Erythroblast (primary cell): ENCODE measurements at regions not wholly inside any gene's neighbourhood (a gene's known extent, or its start where the extent isn't known, plus 50 kb on each side); places are given as distances from the start of the nearest gene placed in this dataset.

Experiments used
- GATA1 ChIP-seq: IDR thresholded peaks from 2 replicates; pipeline ENCODE4 v1.6.1; 2011; ENCODE audit warnings: low read depth, mild to moderate bottlenecking, control low read depth, low read length, moderate library complexity
- POLR2A ChIP-seq: IDR thresholded peaks from 2 replicates; pipeline ENCODE4 v1.6.1; 2011; ENCODE audit warnings: mild to moderate bottlenecking, low read length

DNA sequence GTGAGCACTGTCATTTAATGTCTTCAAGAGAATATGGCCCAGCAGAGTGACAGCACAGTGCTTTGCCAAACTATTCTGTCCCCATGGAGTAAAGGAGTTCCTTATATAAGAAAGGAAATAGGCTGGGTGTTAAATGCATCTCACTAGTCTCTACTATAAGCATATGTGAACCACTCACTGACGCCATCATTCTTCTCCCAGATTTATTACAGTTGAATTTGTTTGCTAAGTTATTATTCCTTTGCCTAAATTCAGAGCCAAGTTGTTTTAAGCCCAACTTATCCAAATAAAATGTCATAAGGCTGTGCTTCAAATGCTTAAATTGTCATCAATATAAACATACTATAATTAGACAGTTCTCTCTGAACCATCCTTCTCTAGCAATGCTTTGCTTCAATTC is 151.6 kb downstream of the KCNA5 start:
- TF ChIP-seq POLR2A: no peak
- TF ChIP-seq GATA1: no peak
